Amygdala (tissue), 56 donors: ENCODE measurements at regions not wholly inside any gene's neighbourhood (a gene's known extent, or its start where the extent isn't known, plus 50 kb on each side); places are given as distances from the start of the nearest gene placed in this dataset.

ENCODE experiments used
- DNase-seq, 56 donors: peaks; one replicate each; lab custom pipeline; 2025; lab: John Stamatoyannopoulos, UW

GRCh38 chr3:18127859-18128681 lies 297.1 kb downstream of the SATB1 start:
- no peak for DNase-seq

GRCh38 chr3:18127174-18127858 lies 297.8 kb downstream of the SATB1 start:
- DNase-seq: no peak

- no peak for DNase-seq
These were observed 298.4 kb downstream of the SATB1 start for GRCh38 chr3:18126772-18127171.

- no peak for DNase-seq
These were observed 300.6 kb downstream of the SATB1 start for GRCh38 chr3:18124501-18124900.

GRCh38 chr3:18122264-18122663 lies 302.9 kb downstream of the SATB1 start:
- no peak for DNase-seq

GRCh38 chr3:18121020-18121419 lies 304.1 kb downstream of the SATB1 start:
- DNase-seq: no peak

- DNase-seq: no peak
These were observed 305.3 kb downstream of the SATB1 start for GRCh38 chr3:18119866-18120265.

- no peak for DNase-seq
These were observed 310.2 kb downstream of the SATB1 start for GRCh38 chr3:18114894-18115293.

- DNase-seq: no peak
These were observed 311.7 kb downstream of the SATB1 start for GRCh38 chr3:18113417-18113816.

- DNase-seq: no peak
These were observed 312.3 kb downstream of the SATB1 start for GRCh38 chr3:18112674-18113375.

GRCh38 chr3:18111796-18112232 lies 313.3 kb downstream of the SATB1 start:
- peak in 1 of 56 donors; percentile 15 for DNase-seq

GRCh38 chr3:18103591-18103990 lies 321.5 kb downstream of the SATB1 start:
- DNase-seq: no peak

- DNase-seq: no peak
These were observed 325.0 kb downstream of the SATB1 start for GRCh38 chr3:18100121-18100520.

- no peak for DNase-seq
These were observed 325.5 kb downstream of the SATB1 start for GRCh38 chr3:18099611-18100010.

- no peak for DNase-seq
These were observed 326.1 kb downstream of the SATB1 start for GRCh38 chr3:18098960-18099587.

GRCh38 chr3:18097989-18098388 lies 327.1 kb downstream of the SATB1 start:
- no peak for DNase-seq

GRCh38 chr3:18097473-18097872 lies 327.7 kb downstream of the SATB1 start:
- DNase-seq: no peak

- DNase-seq: no peak
These were observed 332.4 kb downstream of the SATB1 start for GRCh38 chr3:18092726-18093125.

- DNase-seq: no peak
These were observed 334.8 kb downstream of the SATB1 start for GRCh38 chr3:18090377-18090776.

GRCh38 chr3:18087988-18088387 lies 337.2 kb downstream of the SATB1 start:
- DNase-seq: peak in 4 of 56 donors; percentile 2 to 15 (median 7)

- no peak for DNase-seq
These were observed 338.4 kb downstream of the SATB1 start for GRCh38 chr3:18086760-18087159.
